WI38 (cell line): ENCODE measurements at regions not wholly inside any gene's neighbourhood (a gene's known extent, or its start where the extent isn't known, plus 50 kb on each side); places are given as distances from the start of the nearest gene placed in this dataset.

Source experiments
- H3K4me3 ChIP-seq: 2 replicates; pipeline ENCODE4 v1.5.1; 2011; ENCODE audit warnings: low read depth, mild to moderate bottlenecking, control low read depth, low read length
- TF ChIP-seq, protein P1 (sequence below): IDR thresholded peaks from 2 replicates; pipeline ENCODE4 v1.5.1; 2012; ENCODE audit warnings: low read depth, mild to moderate bottlenecking, control low read depth, low read length

DNA sequence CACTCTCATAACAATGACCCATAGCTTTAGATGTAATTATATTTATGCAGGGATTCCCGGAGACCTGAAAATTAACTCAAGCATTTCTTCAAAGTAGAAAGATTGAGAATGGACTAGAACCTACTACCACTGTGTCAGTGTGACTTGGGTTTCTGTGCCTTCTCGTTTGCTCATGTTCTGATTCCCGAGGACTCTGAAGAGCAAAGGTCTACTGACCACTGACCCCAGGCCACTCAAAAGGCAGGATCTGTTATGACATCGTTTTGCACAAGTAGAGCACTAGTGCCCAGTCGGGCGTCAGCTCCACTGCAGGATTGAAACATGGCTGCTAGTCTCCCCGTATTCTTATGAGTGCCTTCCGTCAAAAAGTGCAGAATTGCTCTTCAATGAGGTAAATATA is 53.8 kb upstream of the DHRS4 start:
- no peak overlapping the region for H3K4me3 ChIP-seq
- TF ChIP-seq, protein P1, sequence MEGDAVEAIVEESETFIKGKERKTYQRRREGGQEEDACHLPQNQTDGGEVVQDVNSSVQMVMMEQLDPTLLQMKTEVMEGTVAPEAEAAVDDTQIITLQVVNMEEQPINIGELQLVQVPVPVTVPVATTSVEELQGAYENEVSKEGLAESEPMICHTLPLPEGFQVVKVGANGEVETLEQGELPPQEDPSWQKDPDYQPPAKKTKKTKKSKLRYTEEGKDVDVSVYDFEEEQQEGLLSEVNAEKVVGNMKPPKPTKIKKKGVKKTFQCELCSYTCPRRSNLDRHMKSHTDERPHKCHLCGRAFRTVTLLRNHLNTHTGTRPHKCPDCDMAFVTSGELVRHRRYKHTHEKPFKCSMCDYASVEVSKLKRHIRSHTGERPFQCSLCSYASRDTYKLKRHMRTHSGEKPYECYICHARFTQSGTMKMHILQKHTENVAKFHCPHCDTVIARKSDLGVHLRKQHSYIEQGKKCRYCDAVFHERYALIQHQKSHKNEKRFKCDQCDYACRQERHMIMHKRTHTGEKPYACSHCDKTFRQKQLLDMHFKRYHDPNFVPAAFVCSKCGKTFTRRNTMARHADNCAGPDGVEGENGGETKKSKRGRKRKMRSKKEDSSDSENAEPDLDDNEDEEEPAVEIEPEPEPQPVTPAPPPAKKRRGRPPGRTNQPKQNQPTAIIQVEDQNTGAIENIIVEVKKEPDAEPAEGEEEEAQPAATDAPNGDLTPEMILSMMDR, result no peak

DNA sequence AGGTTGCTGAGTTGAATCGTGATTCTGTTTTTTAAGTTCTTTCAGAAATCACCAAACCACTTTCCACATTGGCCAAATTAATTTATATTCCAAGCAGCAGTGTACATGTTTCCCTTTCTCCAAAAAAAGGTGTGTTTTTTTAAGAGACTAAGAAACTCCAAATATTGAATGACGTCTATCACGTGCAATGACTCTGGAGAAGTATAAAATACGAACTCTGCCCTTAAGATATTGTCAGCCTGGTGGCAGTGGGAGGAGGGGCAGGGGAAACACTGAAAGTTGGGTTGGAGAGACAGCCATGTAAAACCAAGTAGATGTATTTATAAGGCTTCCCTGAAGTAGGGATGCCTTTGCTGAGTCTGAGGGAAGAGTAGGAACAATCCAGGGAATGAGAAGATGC is 50.1 kb upstream of the DHRS4 start:
- H3K4me3 ChIP-seq, result no peak overlapping the region
- TF ChIP-seq, protein P1, result no peak
